H1 (cell line): ENCODE measurements at regions not wholly inside any gene's neighbourhood (a gene's known extent, or its start where the extent isn't known, plus 50 kb on each side); places are given as distances from the start of the nearest gene placed in this dataset.

ENCODE experiments used
- CTCF ChIA-PET: fragments of 300-600 bp; sonication (Branson Sonifier 250); formaldehyde crosslinking; loops from one replicate; lab custom pipeline; 2021; ENCODE audit not compliant: partially characterized antibody; lab: Charles Lee
- POLR2A ChIA-PET: fragments of 300-600 bp; sonication (Branson Sonifier 250); formaldehyde crosslinking; loops from one replicate; lab custom pipeline; 2021; ENCODE audit warnings: inconsistent platforms; ENCODE audit not compliant: partially characterized antibody; lab: Charles Lee
- DNase-seq, 2 experiments: peaks; one replicate each; pipeline versions ENCODE4 v3.0.0 to v3.0.0-alpha.2; 2010 to 2022; ENCODE audit warnings: low spot score in 2 of 2, low read depth in 1 of 2, mixed read lengths in 1 of 2
- FAIRE-seq: peaks from 2 replicates; lab custom pipeline; 2011; peaks lifted over from hg19 to GRCh38; lab: Jason Lieb, UNC
- H2AFZ ChIP-seq: 2 replicates; pipeline ENCODE4 v1.8.1; 2012; ENCODE audit warnings: low read length, inconsistent platforms
- H2AK5ac ChIP-seq: 2 replicates; pipeline ENCODE4 v1.6.1; 2013; ENCODE audit warnings: low read depth, low read length
- H2BK120ac ChIP-seq: replicated peaks from 2 replicates; pipeline ENCODE3; 2013; ENCODE audit warnings: low read depth, low read length, inconsistent platforms
- H2BK12ac ChIP-seq: 2 replicates; pipeline ENCODE4 v1.6.1; 2013; ENCODE audit warnings: low read depth, low read length
- H2BK15ac ChIP-seq: 2 replicates; pipeline ENCODE4 v1.6.1; 2013; ENCODE audit warnings: low read length
- H2BK20ac ChIP-seq: 2 replicates; pipeline ENCODE4 v1.6.1; 2013; ENCODE audit warnings: low read length
- H2BK5ac ChIP-seq: 2 replicates; pipeline ENCODE4 v1.6.1; 2013; ENCODE audit warnings: low read depth, low read length
- H3K14ac ChIP-seq: 2 replicates; pipeline ENCODE4 v1.6.1; 2013; ENCODE audit warnings: inconsistent platforms; ENCODE audit not compliant: insufficient read length
- H3K18ac ChIP-seq: 2 replicates; pipeline ENCODE4 v1.6.1; 2013; ENCODE audit warnings: low read length; ENCODE audit errors: extremely low read depth
- H3K23ac ChIP-seq: 2 replicates; pipeline ENCODE4 v1.6.1; 2013; ENCODE audit warnings: inconsistent platforms; ENCODE audit not compliant: insufficient read length
- H3K23me2 ChIP-seq: 2 replicates; pipeline ENCODE4 v1.6.1; 2013; ENCODE audit warnings: low read depth, low read length
- H3K27ac ChIP-seq: 2 replicates; pipeline ENCODE4 v1.6.1; 2011; ENCODE audit warnings: low read depth, low read length, inconsistent platforms
- H3K27me3 ChIP-seq, 4 experiments: replicated peaks in 1 of 4; 1 replicate in 1 of 4; 2 replicates in 3 of 4; pipeline versions ENCODE4 v1.6.1 to v1.8.1; 2011 to 2013; ENCODE audit warnings: low read length in 3 of 4, mild to moderate bottlenecking in 3 of 4, inconsistent platforms in 2 of 4, mixed read lengths in 2 of 4, moderate library complexity in 1 of 4; ENCODE audit not compliant: control insufficient read depth in 3 of 4, insufficient read depth in 3 of 4; ENCODE audit errors: extremely low read depth in 1 of 4
- H3K36me3 ChIP-seq, 4 experiments: 2 replicates each; pipeline versions ENCODE4 v1.6.1 to v1.8.1; 2011 to 2013; ENCODE audit warnings: mild to moderate bottlenecking in 4 of 4, low read length in 3 of 4, moderate library complexity in 2 of 4, control low read depth in 1 of 4, inconsistent platforms in 1 of 4; ENCODE audit not compliant: insufficient read depth in 4 of 4, control insufficient read depth in 2 of 4
- H3K4ac ChIP-seq: replicated peaks from 2 replicates; pipeline ENCODE3; 2013; ENCODE audit warnings: low read length, low read depth, mixed read lengths, inconsistent platforms; ENCODE audit not compliant: insufficient read length
- H3K4me1 ChIP-seq, 4 experiments: replicated peaks in 1 of 4; 1 replicate in 1 of 4; 2 replicates in 3 of 4; pipeline versions ENCODE4 v1.6.1 to v1.8.1; 2011 to 2013; ENCODE audit warnings: low read length in 3 of 4, inconsistent platforms in 2 of 4, mixed read lengths in 1 of 4; ENCODE audit not compliant: insufficient read depth in 4 of 4, control insufficient read depth in 3 of 4
- H3K4me2 ChIP-seq, 2 experiments: 2 replicates each; pipeline versions ENCODE4 v1.6.1 to v1.8.1; 2011 to 2013; ENCODE audit warnings: low read depth in 2 of 2, low read length in 2 of 2, control low read depth in 1 of 2, inconsistent platforms in 1 of 2, mild to moderate bottlenecking in 1 of 2; ENCODE audit not compliant: insufficient read depth in 1 of 2
- H3K4me3 ChIP-seq, 4 experiments: fragments of 200-600, 300-600 bp in 1 of 4; sonication (generic), shearing (Covaris generic), sonication (Bioruptor Twin) in 1 of 4; 2 replicates each; pipeline versions ENCODE4 v1.5.1 to v1.8.1; 2011 to 2016; ENCODE audit warnings: low read length in 4 of 4, low read depth in 3 of 4, control low read depth in 2 of 4, inconsistent platforms in 2 of 4, mild to moderate bottlenecking in 2 of 4, mixed read lengths in 1 of 4, moderate library complexity in 1 of 4; ENCODE audit not compliant: insufficient read depth in 2 of 4; ENCODE audit errors: extremely low read depth in 1 of 4
- H3K56ac ChIP-seq: replicated peaks from 2 replicates; pipeline ENCODE3; 2013; ENCODE audit warnings: low read depth, mild to moderate bottlenecking, mixed read lengths, low read length, inconsistent platforms; ENCODE audit not compliant: insufficient read length
- H3K79me1 ChIP-seq: 2 replicates; pipeline ENCODE4 v1.6.1; 2013; ENCODE audit warnings: low read depth, low read length, control low read depth
- H3K79me2 ChIP-seq, 2 experiments: 2 replicates each; pipeline versions ENCODE4 v1.6.1 to v1.8.1; 2012 to 2013; ENCODE audit warnings: low read length in 2 of 2, mild to moderate bottlenecking in 2 of 2, inconsistent platforms in 1 of 2; ENCODE audit not compliant: insufficient read depth in 2 of 2, control insufficient read depth in 1 of 2
- H3K9ac ChIP-seq, 4 experiments: replicated peaks in 1 of 4; 1 replicate in 1 of 4; 2 replicates in 3 of 4; pipeline versions ENCODE4 v1.6.1 to v1.8.1; 2011 to 2013; ENCODE audit warnings: low read depth in 3 of 4, low read length in 3 of 4, control low read depth in 2 of 4, mild to moderate bottlenecking in 2 of 4, moderate library complexity in 2 of 4, inconsistent platforms in 1 of 4; ENCODE audit errors: extremely low read depth in 1 of 4
- H3K9me3 ChIP-seq, 2 experiments: 2 replicates each; pipeline versions ENCODE4 v1.6.1 to v1.8.1; 2012 to 2013; ENCODE audit warnings: mild to moderate bottlenecking in 2 of 2, moderate library complexity in 2 of 2, control low read depth in 1 of 2, inconsistent platforms in 1 of 2, low read depth in 1 of 2, low read length in 1 of 2, mixed read lengths in 1 of 2; ENCODE audit not compliant: insufficient read depth in 2 of 2
- H4K20me1 ChIP-seq, 2 experiments: replicated peaks in 1 of 2; 2 replicates each; pipeline versions ENCODE3 to v1.8.1; 2011 to 2013; ENCODE audit warnings: inconsistent platforms in 2 of 2, low read length in 2 of 2, mild to moderate bottlenecking in 1 of 2; ENCODE audit not compliant: insufficient read depth in 2 of 2, control insufficient read depth in 1 of 2
- H4K5ac ChIP-seq: 2 replicates; pipeline ENCODE4 v1.6.1; 2013; ENCODE audit warnings: low read length, low read depth, mixed read lengths, inconsistent platforms; ENCODE audit not compliant: insufficient read length
- H4K8ac ChIP-seq: 2 replicates; pipeline ENCODE4 v1.8.0; 2013; ENCODE audit warnings: mild to moderate bottlenecking, moderate library complexity, low read length, inconsistent platforms; ENCODE audit not compliant: insufficient read depth; ENCODE audit errors: extremely low read depth
- H4K91ac ChIP-seq: replicated peaks from 2 replicates; pipeline ENCODE3; 2013; ENCODE audit warnings: low read length, mixed read lengths, inconsistent platforms; ENCODE audit not compliant: insufficient read length
- EP300 ChIP-seq, 2 experiments: IDR thresholded peaks; 1 replicate in 1 of 2; 2 replicates in 1 of 2; pipeline ENCODE4 v1.6.1; 2011 to 2012; ENCODE audit warnings: low read depth in 2 of 2, low read length in 2 of 2, mild to moderate bottlenecking in 2 of 2, borderline replicate concordance in 1 of 2, inconsistent platforms in 1 of 2, moderate library complexity in 1 of 2
- HDAC2 ChIP-seq, 2 experiments: fragments of 300-600 bp in 1 of 2; sonication (generic) in 1 of 2; IDR thresholded peaks; 2 replicates each; pipeline ENCODE4 v1.6.1; 2011 to 2012; ENCODE audit warnings: low read depth in 2 of 2, low read length in 2 of 2, mild to moderate bottlenecking in 2 of 2, moderate library complexity in 2 of 2, borderline replicate concordance in 1 of 2, inconsistent platforms in 1 of 2
- KDM1A ChIP-seq: fragments of 200-600, 300-600 bp; sonication (generic); IDR thresholded peaks from 2 replicates; pipeline ENCODE4 v1.7.1; 2016; ENCODE audit warnings: mild to moderate bottlenecking, low read length, borderline replicate concordance
- SP4 ChIP-seq: IDR thresholded peaks from 2 replicates; pipeline ENCODE4 v1.6.1; 2012; ENCODE audit warnings: low read length, inconsistent platforms
- TEAD4 ChIP-seq: IDR thresholded peaks from 2 replicates; pipeline ENCODE4 v1.6.1; 2012; ENCODE audit warnings: low read depth, low read length, inconsistent platforms, mixed read lengths
- WGBS, 2 experiments: shearing (Covaris generic) in 1 of 2; methylation state at CpG; one replicate each; pipeline versions ENCODE4 v1.1.6 to v1.1.7; 2013 to 2015; ENCODE audit warnings: low lambda C conversion rate in 2 of 2, mixed read lengths in 2 of 2, inconsistent platforms in 1 of 2, low coverage in 1 of 2, missing lambda C conversion rate in 1 of 2; ENCODE audit not compliant: insufficient replicate concordance in 2 of 2, insufficient coverage in 1 of 2, insufficient read length in 1 of 2; ENCODE audit errors: extremely low coverage in 1 of 2, missing lambda C conversion rate in 1 of 2; 5-methylcytosine and 5-hydroxymethylcytosine counted together

GRCh38 chrX:39896951-39897740 is 200.6 kb downstream of the BCOR start:
- FAIRE-seq (peak; percentile 76), DNase-seq (peak in 1 of 2 experiments; percentile 52)
- H3K56ac ChIP-seq = no peak overlapping the region
- no peaks in the 10 kb centered on the region for H3K23me2 ChIP-seq
- H3K4ac ChIP-seq = no peak overlapping the region
- H4K91ac ChIP-seq = peak overlapping the region; percentile 73
- no peak overlapping the region for H2AK5ac ChIP-seq
- peak overlapping the region; percentile 25; the same call in 1 of the 2 replicates for H3K18ac ChIP-seq
- no peaks in the 10 kb centered on the region for H3K79me2 ChIP-seq
- H3K4me1 ChIP-seq = peaks cover 7 to 23% (median 11%) of the 10 kb centered on the region in 4 experiments
- no peak overlapping the region for H3K9ac ChIP-seq
- H3K23ac ChIP-seq = no peak overlapping the region
- no peaks in the 10 kb centered on the region for H3K27me3 ChIP-seq
- H3K36me3 ChIP-seq = no peaks in the 10 kb centered on the region
- H2BK20ac ChIP-seq = peak overlapping the region; percentile 61; the same call in 1 of the 2 replicates
- no peak overlapping the region for H2BK15ac ChIP-seq
- POLR2A ChIA-PET = no interaction called here
- H4K20me1 ChIP-seq = no peaks in the 10 kb centered on the region
- no peak overlapping the region for H3K14ac ChIP-seq
- 58% methylated on average over 5 of the region's 20 CpGs; no CpG with 5 or more reads in 1 of the 2 experiments for WGBS, 2 experiments
- H3K79me1 ChIP-seq = no peaks in the 10 kb centered on the region
- H2BK5ac ChIP-seq = no peak overlapping the region
- H2BK120ac ChIP-seq = no peak overlapping the region
- H4K5ac ChIP-seq = peak overlapping the region; percentile 47
- no peak overlapping the region for H3K4me3 ChIP-seq
- H2BK12ac ChIP-seq = 0 out of 2 replicates have a peak overlapping the region, but pooled peaks have one; percentile 60
- H3K27ac ChIP-seq = peak overlapping the region; percentile 3; the same call in 1 of the 2 replicates
- CTCF ChIA-PET = interaction anchor here (0.8 to 1.1 kb wide), 2 partner anchors 65 to 70 kb away, joined by 3 to 4 read pairs; no protein-coding TSS in a partner anchor
- no peak overlapping the region for H4K8ac ChIP-seq
- H3K9me3 ChIP-seq = no peaks in the 10 kb centered on the region
- H2AFZ ChIP-seq = no peak overlapping the region
- H3K4me2 ChIP-seq = peak overlapping the region; percentile 7 to 9; a peak in 1 of 4 replicates
- TF ChIP-seq HDAC2 (IDR thresholded peaks at IDR 0.05; ENCODE audit: borderline replicate concordance in 1 of 2, low read depth in 2 of 2, low read length in 2 of 2) = no peak
- peak; percentile 96 for TF ChIP-seq TEAD4
- peak; percentile 26; the same call in 1 of the 2 replicates for TF ChIP-seq KDM1A
- TF ChIP-seq SP4 = 0 out of 2 replicates have a peak, but pooled peaks have one; percentile 26
- TF ChIP-seq EP300 (IDR thresholded peaks at IDR 0.05; ENCODE audit: borderline replicate concordance in 1 of 2, low read depth in 2 of 2, low read length in 2 of 2) = no peak
